ENCODE measurements at regions not wholly inside any gene's neighbourhood (a gene's known extent, or its start where the extent isn't known, plus 50 kb on each side); places are given as distances from the start of the nearest gene placed in this dataset.

DNA sequence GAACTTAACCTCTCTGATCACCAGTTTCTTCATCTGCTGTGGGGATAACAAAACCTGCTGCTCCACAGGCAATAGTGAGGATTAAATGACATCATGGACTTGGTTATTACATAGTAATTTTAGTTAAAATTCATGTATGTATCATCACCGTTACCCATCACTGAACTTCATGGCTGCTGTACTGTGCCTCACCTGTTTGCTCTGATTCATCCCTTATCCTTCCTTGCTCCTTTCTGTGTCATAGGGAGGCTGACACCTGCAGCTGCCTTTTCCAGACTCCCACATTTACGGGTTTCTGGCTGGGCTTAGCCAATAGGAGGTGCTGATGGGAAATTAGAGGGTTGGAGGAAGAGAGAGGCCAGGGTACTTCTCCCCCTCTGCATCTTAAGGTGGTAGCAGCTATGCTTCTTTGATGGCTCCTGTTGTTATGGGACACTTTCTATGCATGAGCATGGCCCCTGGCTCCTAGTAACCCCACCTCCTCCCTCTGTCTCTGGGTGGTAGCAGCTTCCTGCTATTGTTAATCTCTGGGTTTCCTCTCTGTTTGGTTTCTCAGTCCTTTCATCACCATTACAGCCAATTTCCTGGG, 332.1 kb downstream of the DHX35 start:
- no peak overlapping the region for H3K14ac ChIP-seq (ENCODE audit: insufficient read length)
- H3K18ac ChIP-seq (ENCODE audit: extremely low read depth, low read length) = no peak overlapping the region
- H3K27ac ChIP-seq (ENCODE audit: low read depth, low read length) = no peak overlapping the region
- TF ChIP-seq SP1 (IDR thresholded peaks at IDR 0.05; ENCODE audit: low read depth, low read length) (0 out of 2 replicates have a peak, but pooled peaks have one; percentile 8), RAD21 (IDR thresholded peaks at IDR 0.05 in 1 of 2, conservative IDR thresholded peaks at IDR 0.05 in 1 of 2; ENCODE audit: low read depth in 2 of 2, low read length in 2 of 2) (peak; percentile 17 to 34; a peak in 3 of 4 replicates), CREB1 (IDR thresholded peaks at IDR 0.05) (no peak)
- TF ChIP-seq, protein P1, sequence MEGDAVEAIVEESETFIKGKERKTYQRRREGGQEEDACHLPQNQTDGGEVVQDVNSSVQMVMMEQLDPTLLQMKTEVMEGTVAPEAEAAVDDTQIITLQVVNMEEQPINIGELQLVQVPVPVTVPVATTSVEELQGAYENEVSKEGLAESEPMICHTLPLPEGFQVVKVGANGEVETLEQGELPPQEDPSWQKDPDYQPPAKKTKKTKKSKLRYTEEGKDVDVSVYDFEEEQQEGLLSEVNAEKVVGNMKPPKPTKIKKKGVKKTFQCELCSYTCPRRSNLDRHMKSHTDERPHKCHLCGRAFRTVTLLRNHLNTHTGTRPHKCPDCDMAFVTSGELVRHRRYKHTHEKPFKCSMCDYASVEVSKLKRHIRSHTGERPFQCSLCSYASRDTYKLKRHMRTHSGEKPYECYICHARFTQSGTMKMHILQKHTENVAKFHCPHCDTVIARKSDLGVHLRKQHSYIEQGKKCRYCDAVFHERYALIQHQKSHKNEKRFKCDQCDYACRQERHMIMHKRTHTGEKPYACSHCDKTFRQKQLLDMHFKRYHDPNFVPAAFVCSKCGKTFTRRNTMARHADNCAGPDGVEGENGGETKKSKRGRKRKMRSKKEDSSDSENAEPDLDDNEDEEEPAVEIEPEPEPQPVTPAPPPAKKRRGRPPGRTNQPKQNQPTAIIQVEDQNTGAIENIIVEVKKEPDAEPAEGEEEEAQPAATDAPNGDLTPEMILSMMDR (IDR thresholded peaks at IDR 0.05; ENCODE audit: control extremely low read depth in 1 of 3, insufficient read depth in 1 of 3, low read depth in 1 of 3, low read length in 3 of 3) = peak in 2 of 3 experiments; percentile 32 to 46; a peak in 2 of 4 replicates
- TF ChIP-seq, protein P2, sequence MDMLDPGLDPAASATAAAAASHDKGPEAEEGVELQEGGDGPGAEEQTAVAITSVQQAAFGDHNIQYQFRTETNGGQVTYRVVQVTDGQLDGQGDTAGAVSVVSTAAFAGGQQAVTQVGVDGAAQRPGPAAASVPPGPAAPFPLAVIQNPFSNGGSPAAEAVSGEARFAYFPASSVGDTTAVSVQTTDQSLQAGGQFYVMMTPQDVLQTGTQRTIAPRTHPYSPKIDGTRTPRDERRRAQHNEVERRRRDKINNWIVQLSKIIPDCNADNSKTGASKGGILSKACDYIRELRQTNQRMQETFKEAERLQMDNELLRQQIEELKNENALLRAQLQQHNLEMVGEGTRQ (IDR thresholded peaks at IDR 0.05; ENCODE audit: low read length) = no peak
- WGBS, 2 experiments (ENCODE audit: extremely low coverage in 1 of 2, insufficient coverage in 1 of 2, insufficient read length in 1 of 2, insufficient replicate concordance in 2 of 2, low coverage in 1 of 2, low lambda C conversion rate in 2 of 2, missing lambda C conversion rate in 1 of 2) = 76% methylated on average over 2 of the region's 2 CpGs; no CpG with 5 or more reads in 1 of the 2 experiments
- no peak for FAIRE-seq
- no peak overlapping the region for H3K4me2 ChIP-seq (ENCODE audit: insufficient read depth in 1 of 2, low read depth in 2 of 2, low read length in 2 of 2)
- H4K20me1 ChIP-seq (replicated peaks in 1 of 2; ENCODE audit: control insufficient read depth in 1 of 2, insufficient read depth in 2 of 2, low read length in 2 of 2) = no peaks in the 10 kb centered on the region
- H4K5ac ChIP-seq (ENCODE audit: insufficient read length, low read depth, low read length) = no peak overlapping the region
- no peak overlapping the region for H2BK15ac ChIP-seq (ENCODE audit: low read length)
- no peak overlapping the region for H3K56ac ChIP-seq (replicated peaks; ENCODE audit: insufficient read length, low read depth, low read length)
- peaks cover 2 to 13% (median 8%) of the 10 kb centered on the region in 4 experiments; a peak in 4 of 7 replicates for H3K4me1 ChIP-seq (replicated peaks in 1 of 4; ENCODE audit: control insufficient read depth in 3 of 4, insufficient read depth in 4 of 4, low read length in 3 of 4)
- no peaks in the 10 kb centered on the region for H3K27me3 ChIP-seq (replicated peaks in 1 of 4; ENCODE audit: control insufficient read depth in 3 of 4, extremely low read depth in 1 of 4, insufficient read depth in 3 of 4, low read length in 3 of 4)
- H3K9ac ChIP-seq (replicated peaks in 1 of 4; ENCODE audit: extremely low read depth in 1 of 4, low read depth in 3 of 4, low read length in 3 of 4) = no peak overlapping the region
- DNase-seq (ENCODE audit: low read depth in 1 of 2, low spot score in 2 of 2) = no peak
- H3K4ac ChIP-seq (replicated peaks; ENCODE audit: insufficient read length, low read depth, low read length) = no peak overlapping the region
- no peaks in the 10 kb centered on the region for H3K79me1 ChIP-seq (ENCODE audit: low read depth, low read length)
- no peak overlapping the region for H3K23ac ChIP-seq (ENCODE audit: insufficient read length)
- H3K79me2 ChIP-seq (ENCODE audit: control insufficient read depth in 1 of 2, insufficient read depth in 2 of 2, low read length in 2 of 2) = no peaks in the 10 kb centered on the region
- ChIA-PET CTCF (ENCODE audit: partially characterized antibody) (interaction anchor here (0.8 to 1.4 kb wide), 6 partner anchors 12 to 158 kb away, joined by 3 to 4 read pairs (median 3); no protein-coding TSS in a partner anchor), POLR2A (ENCODE audit: partially characterized antibody) (interaction anchor here (1.4 kb wide), 1 partner anchor 11 kb away, joined by 5 read pairs; no protein-coding TSS in a partner anchor)
- no peak overlapping the region for H3K4me3 ChIP-seq (ENCODE audit: extremely low read depth in 1 of 4, insufficient read depth in 2 of 4, low read depth in 3 of 4, low read length in 4 of 4)
- H4K8ac ChIP-seq (ENCODE audit: extremely low read depth, insufficient read depth, low read length) = no peak overlapping the region
- no peak overlapping the region for H2BK20ac ChIP-seq (ENCODE audit: low read length)
- no peak overlapping the region for H2BK12ac ChIP-seq (ENCODE audit: low read depth, low read length)
- H2AFZ ChIP-seq (ENCODE audit: low read length) = no peak overlapping the region
- H2BK5ac ChIP-seq (ENCODE audit: low read depth, low read length) = no peak overlapping the region
- no peaks in the 10 kb centered on the region for H3K36me3 ChIP-seq (ENCODE audit: control insufficient read depth in 2 of 4, insufficient read depth in 4 of 4, low read length in 3 of 4)
- H2AK5ac ChIP-seq (ENCODE audit: low read depth, low read length) = no peak overlapping the region
- H3K9me3 ChIP-seq (ENCODE audit: insufficient read depth in 2 of 2, low read depth in 1 of 2, low read length in 1 of 2) = 0 out of 4 replicates have a peak, but pooled peaks cover 2% of the 10 kb centered on the region in 2 experiments
- no peak overlapping the region for H4K91ac ChIP-seq (replicated peaks; ENCODE audit: insufficient read length, low read length)
- H2BK120ac ChIP-seq (replicated peaks; ENCODE audit: low read depth, low read length) = no peak overlapping the region
- no peaks in the 10 kb centered on the region for H3K23me2 ChIP-seq (ENCODE audit: low read depth, low read length)
